Activated T-cell treated with anti-CD3 and anti-CD28 coated beads, Interleukin-2, amount 50 U/mL, for 72 hours (primary cell): ENCODE measurements at regions not wholly inside any gene's neighbourhood (a gene's known extent, or its start where the extent isn't known, plus 50 kb on each side); places are given as distances from the start of the nearest gene placed in this dataset.

Source experiments
- ATAC-seq, 2 donors: fragments of 150-1000 bp; cut with Tn5 transposase; replicated peaks in 1 of 2; 2 replicates each; pipeline ENCODE4 v1.10.0; 2021; ENCODE audit warnings: moderate library complexity in 2 of 2, mild to moderate bottlenecking in 1 of 2
- DNase-seq, 2 donors: peaks; one replicate each; pipeline ENCODE4 v3.0.0; 2021 to 2022; ENCODE audit warnings: mixed read lengths in 1 of 2
- H3K27ac Mint-ChIP-seq: one replicate; pipeline ENCODE4 v1.8.0; 2022; ENCODE audit warnings: mild to moderate bottlenecking, moderate library complexity, mixed read lengths
- H3K27me3 Mint-ChIP-seq: one replicate; pipeline ENCODE4 v1.8.0; 2022; ENCODE audit warnings: low read depth, mixed read lengths
- H3K36me3 Mint-ChIP-seq, 2 donors: one replicate each; pipeline ENCODE4 v1.8.0; 2022; ENCODE audit warnings: mixed read lengths in 2 of 2, mild to moderate bottlenecking in 1 of 2; ENCODE audit not compliant: insufficient read depth in 2 of 2
- H3K4me1 Mint-ChIP-seq: one replicate; pipeline ENCODE4 v1.8.0; 2022; ENCODE audit warnings: low read depth, mixed read lengths
- H3K4me3 Mint-ChIP-seq, 2 donors: one replicate each; pipeline ENCODE4 v1.8.0; 2022; ENCODE audit warnings: mild to moderate bottlenecking in 2 of 2, mixed read lengths in 2 of 2, moderate library complexity in 2 of 2
- H3K9me3 Mint-ChIP-seq, 2 donors: one replicate each; pipeline ENCODE4 v1.8.0; 2022; ENCODE audit warnings: mixed read lengths in 2 of 2

- no peaks in the 10 kb centered on the region for H3K27me3 Mint-ChIP-seq
- H3K36me3 Mint-ChIP-seq, result no peaks in the 10 kb centered on the region
- H3K4me1 Mint-ChIP-seq, result no peaks in the 10 kb centered on the region
- no peaks in the 10 kb centered on the region for H3K9me3 Mint-ChIP-seq
- ATAC-seq (no peak), DNase-seq (no peak)
- no peak overlapping the region for H3K27ac Mint-ChIP-seq
- no peak overlapping the region for H3K4me3 Mint-ChIP-seq
Measured at GRCh38 chr12:46917821-46918220, 92.0 kb upstream of the SLC38A4 start.

GRCh38 chr12:46918631-46919030, 92.8 kb upstream of the SLC38A4 start:
- DNase-seq (no peak), ATAC-seq (no peak)
- Mint-ChIP-seq H3K27ac (no peak overlapping the region), H3K27me3 (no peaks in the 10 kb centered on the region), H3K4me1 (no peaks in the 10 kb centered on the region), H3K36me3 (no peaks in the 10 kb centered on the region), H3K4me3 (no peak overlapping the region), H3K9me3 (no peaks in the 10 kb centered on the region)

- Mint-ChIP-seq H3K27ac (no peak overlapping the region), H3K36me3 (no peaks in the 10 kb centered on the region), H3K4me3 (no peak overlapping the region), H3K9me3 (no peaks in the 10 kb centered on the region), H3K4me1 (no peaks in the 10 kb centered on the region), H3K27me3 (peaks cover under 1% of the 10 kb centered on the region)
- ATAC-seq, result no peak
- DNase-seq, result no peak
Measured at GRCh38 chr12:46919666-46920400, 94.0 kb upstream of the SLC38A4 start.

- no peaks in the 10 kb centered on the region for H3K36me3 Mint-ChIP-seq
- H3K27me3 Mint-ChIP-seq, result peaks cover 8% of the 10 kb centered on the region
- no peak overlapping the region for H3K27ac Mint-ChIP-seq
- H3K9me3 Mint-ChIP-seq, result no peaks in the 10 kb centered on the region
- no peak overlapping the region for H3K4me3 Mint-ChIP-seq
- DNase-seq (no peak), ATAC-seq (no peak)
- no peaks in the 10 kb centered on the region for H3K4me1 Mint-ChIP-seq
Measured at GRCh38 chr12:46920499-46920898, 94.7 kb upstream of the SLC38A4 start.

DNA sequence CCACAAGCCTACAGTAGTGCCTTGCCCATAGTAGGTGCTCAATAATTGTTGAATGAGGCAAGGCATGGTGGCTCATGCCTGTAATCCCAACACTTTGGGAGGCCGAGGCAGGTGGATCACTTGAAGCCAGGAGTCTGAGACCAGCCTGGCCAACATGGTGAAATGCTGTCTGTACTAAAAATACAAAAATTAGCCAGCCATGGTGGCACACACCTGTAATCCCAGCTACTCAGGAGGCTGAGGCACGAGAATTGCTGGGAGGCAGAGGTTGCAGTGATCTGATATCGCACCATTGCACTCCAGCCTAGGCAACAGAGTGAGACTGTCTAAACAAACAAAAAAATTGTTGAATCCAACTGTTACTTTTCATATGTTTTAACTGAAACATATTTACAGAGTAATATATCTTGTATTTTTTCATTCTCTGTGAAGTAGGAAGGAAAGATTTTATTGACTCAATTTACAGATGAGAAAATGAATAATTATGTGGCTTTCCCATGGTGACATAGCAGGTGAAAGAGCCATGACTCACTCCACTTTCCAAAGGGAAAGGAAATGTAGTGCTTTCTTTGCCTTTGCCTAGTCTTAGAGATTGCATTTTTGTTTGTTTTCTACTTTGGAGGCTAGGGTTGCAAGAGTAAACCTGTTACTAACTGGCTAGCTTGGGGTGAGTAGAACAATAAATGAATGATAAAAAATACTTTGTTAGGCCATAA, 95.4 kb upstream of the SLC38A4 start:
- Mint-ChIP-seq H3K4me1 (no peaks in the 10 kb centered on the region), H3K27ac (no peak overlapping the region), H3K27me3 (peaks cover 15% of the 10 kb centered on the region), H3K36me3 (no peaks in the 10 kb centered on the region), H3K9me3 (no peaks in the 10 kb centered on the region), H3K4me3 (no peak overlapping the region)
- DNase-seq (no peak), ATAC-seq (no peak)

DNA sequence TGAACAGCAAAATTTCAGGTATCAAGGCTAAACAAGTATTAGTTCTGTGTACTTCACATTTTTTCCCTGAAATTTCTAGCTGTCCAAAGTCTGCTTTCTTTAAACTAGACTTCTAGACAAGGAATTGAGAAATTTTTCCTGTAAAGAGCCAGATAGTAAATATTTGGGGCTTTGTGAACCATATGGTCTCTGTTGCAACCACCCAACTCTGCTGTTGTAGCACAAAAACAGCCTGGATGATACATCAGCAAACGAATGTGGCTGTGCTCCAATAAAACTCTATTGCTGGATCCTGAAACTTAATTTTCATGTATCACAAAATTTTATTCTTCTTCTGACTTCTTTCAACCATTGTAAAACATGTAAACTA, 96.0 kb upstream of the SLC38A4 start:
- ATAC-seq (no peak), DNase-seq (no peak)
- no peaks in the 10 kb centered on the region for H3K9me3 Mint-ChIP-seq
- no peak overlapping the region for H3K4me3 Mint-ChIP-seq
- no peaks in the 10 kb centered on the region for H3K4me1 Mint-ChIP-seq
- H3K27ac Mint-ChIP-seq, result no peak overlapping the region
- H3K36me3 Mint-ChIP-seq, result no peaks in the 10 kb centered on the region
- peaks cover 15% of the 10 kb centered on the region for H3K27me3 Mint-ChIP-seq

DNA sequence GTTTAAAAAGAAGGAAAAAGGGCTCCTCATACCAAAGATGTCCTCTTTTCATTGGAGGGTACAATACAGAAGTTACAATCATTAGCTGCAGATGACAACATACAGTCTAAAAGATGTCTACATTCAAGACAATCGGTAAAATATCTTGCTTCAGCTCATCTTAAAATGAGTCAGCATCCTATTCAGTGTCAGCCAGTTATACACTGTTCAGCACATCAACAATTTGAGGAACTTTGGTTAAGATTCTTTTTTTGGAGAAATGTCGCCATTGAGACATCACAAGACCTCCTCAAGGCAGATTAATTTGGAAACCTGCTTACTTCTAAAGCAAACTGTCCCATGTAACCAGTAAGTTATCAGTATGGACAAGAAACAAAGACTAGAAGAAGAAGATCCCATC, 100.7 kb upstream of the SLC38A4 start:
- DNase-seq, result no peak
- Mint-ChIP-seq H3K27me3 (peaks cover 20% of the 10 kb centered on the region), H3K27ac (no peak overlapping the region), H3K9me3 (no peaks in the 10 kb centered on the region), H3K4me3 (no peak overlapping the region), H3K4me1 (no peaks in the 10 kb centered on the region), H3K36me3 (no peaks in the 10 kb centered on the region)
- ATAC-seq, result no peak

DNA sequence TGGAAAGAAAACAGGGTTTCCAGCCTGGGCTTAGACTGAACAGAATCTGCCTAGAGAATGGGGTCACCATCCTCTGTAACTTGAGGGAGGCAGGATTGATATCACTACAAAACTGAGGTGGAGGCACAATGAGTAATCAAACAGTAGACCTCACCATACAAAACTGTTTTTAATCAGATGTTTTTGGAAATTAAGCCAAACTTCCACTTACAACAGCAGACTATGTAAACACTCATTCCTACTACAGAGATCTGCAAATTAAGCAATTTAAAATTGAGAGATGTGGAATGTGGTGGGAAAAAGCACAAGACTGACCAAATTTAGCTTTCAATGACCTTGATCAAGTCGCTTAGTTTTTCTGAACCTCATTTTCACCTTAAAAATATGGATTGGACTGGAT, 104.3 kb upstream of the SLC38A4 start:
- Mint-ChIP-seq H3K27me3 (peaks cover 16% of the 10 kb centered on the region), H3K36me3 (no peaks in the 10 kb centered on the region), H3K9me3 (no peaks in the 10 kb centered on the region), H3K4me1 (no peaks in the 10 kb centered on the region), H3K27ac (no peak overlapping the region), H3K4me3 (no peak overlapping the region)
- ATAC-seq (no peak), DNase-seq (no peak)

- no peaks in the 10 kb centered on the region for H3K36me3 Mint-ChIP-seq
- peak in 1 of 2 donors; percentile 3 for DNase-seq
- no peaks in the 10 kb centered on the region for H3K4me1 Mint-ChIP-seq
Measured at GRCh38 chr12:46933947-46934346, 108.2 kb upstream of the SLC38A4 start.

GRCh38 chr12:46934374-46935111, 108.7 kb upstream of the SLC38A4 start:
- ATAC-seq (no peak), DNase-seq (no peak)
- Mint-ChIP-seq H3K27me3 (peaks cover 12% of the 10 kb centered on the region), H3K4me3 (no peak overlapping the region), H3K36me3 (no peaks in the 10 kb centered on the region), H3K27ac (no peak overlapping the region), H3K4me1 (no peaks in the 10 kb centered on the region), H3K9me3 (no peaks in the 10 kb centered on the region)

More at GRCh38 chr12:46933947-46934346, 108.2 kb upstream of the SLC38A4 start:
- no peak overlapping the region for H3K27ac Mint-ChIP-seq
- H3K4me3 Mint-ChIP-seq, result no peak overlapping the region
- H3K27me3 Mint-ChIP-seq, result peaks cover 12% of the 10 kb centered on the region
- no peaks in the 10 kb centered on the region for H3K9me3 Mint-ChIP-seq
- no peak for ATAC-seq

GRCh38 chr12:46935271-46935847, 109.6 kb upstream of the SLC38A4 start:
- H3K4me1 Mint-ChIP-seq, result no peaks in the 10 kb centered on the region
- ATAC-seq (no peak), DNase-seq (no peak)
- H3K27ac Mint-ChIP-seq, result no peak overlapping the region
- H3K27me3 Mint-ChIP-seq, result peaks cover 12% of the 10 kb centered on the region
- H3K9me3 Mint-ChIP-seq, result no peaks in the 10 kb centered on the region
- no peaks in the 10 kb centered on the region for H3K36me3 Mint-ChIP-seq
- H3K4me3 Mint-ChIP-seq, result no peak overlapping the region

DNA sequence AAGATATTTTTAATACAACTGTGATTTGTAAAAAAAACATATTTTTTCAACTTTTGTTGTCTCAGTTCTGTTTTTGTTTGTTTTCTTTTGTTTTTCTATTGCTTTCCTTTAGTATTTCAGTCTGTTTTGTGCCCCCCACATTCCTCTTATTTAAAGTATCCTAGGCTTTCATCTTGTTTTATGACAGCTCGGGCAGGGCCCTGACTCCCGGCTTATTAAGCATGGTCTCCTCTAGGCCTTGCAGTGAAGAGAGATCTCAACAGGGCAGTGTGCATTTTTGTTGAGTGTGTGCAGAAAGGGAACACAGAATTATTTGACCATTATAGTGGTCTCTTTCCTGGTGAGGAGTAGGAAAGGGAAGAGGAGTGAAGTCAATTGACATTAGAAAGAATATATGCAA, 110.2 kb upstream of the SLC38A4 start:
- H3K4me3 Mint-ChIP-seq, result no peak overlapping the region
- H3K36me3 Mint-ChIP-seq, result no peaks in the 10 kb centered on the region
- H3K27ac Mint-ChIP-seq, result no peak overlapping the region
- no peak for DNase-seq
- no peaks in the 10 kb centered on the region for H3K4me1 Mint-ChIP-seq
- ATAC-seq, result no peak
- H3K9me3 Mint-ChIP-seq, result no peaks in the 10 kb centered on the region
- peaks cover 12% of the 10 kb centered on the region for H3K27me3 Mint-ChIP-seq

DNA sequence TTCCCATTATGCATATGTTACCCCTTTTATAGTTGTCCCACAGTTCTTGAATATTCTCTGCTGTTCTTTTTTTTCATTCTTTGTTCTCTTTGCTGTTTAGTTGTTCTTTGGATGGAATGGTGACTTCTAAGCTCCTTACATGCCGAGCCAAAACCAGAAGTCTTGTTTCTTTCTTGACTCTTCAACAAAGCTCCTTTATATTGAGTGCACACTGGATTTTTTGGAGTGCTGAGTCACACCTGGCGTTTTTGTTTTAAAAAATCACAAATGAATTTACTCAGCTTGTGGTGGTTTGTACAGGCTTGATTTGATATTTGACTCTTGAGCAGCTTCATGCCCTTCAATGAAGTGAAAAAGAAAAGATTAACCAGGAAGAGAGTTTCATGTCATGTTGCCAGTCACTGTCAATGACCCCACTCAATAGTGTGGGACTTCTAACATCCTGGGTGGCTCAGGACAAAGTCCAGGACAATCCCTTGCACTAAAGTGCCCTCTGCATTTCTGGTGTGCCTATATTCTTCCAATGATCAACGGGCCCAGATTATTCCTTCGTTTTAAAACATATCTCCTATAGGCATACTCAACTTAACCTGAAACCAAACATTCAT, 112.4 kb upstream of the SLC38A4 start:
- Mint-ChIP-seq H3K27me3 (peaks cover 12% of the 10 kb centered on the region), H3K4me1 (no peaks in the 10 kb centered on the region), H3K36me3 (no peaks in the 10 kb centered on the region), H3K27ac (no peak overlapping the region), H3K4me3 (no peak overlapping the region), H3K9me3 (no peaks in the 10 kb centered on the region)
- no peak for DNase-seq
- ATAC-seq, result no peak
